PFSK-1 (cell line): ENCODE measurements at regions not wholly inside any gene's neighbourhood (a gene's known extent, or its start where the extent isn't known, plus 50 kb on each side); places are given as distances from the start of the nearest gene placed in this dataset.

Experiments
- POLR2AphosphoS5 ChIP-seq: IDR thresholded peaks from 2 replicates; pipeline ENCODE4 v1.6.1; 2012; ENCODE audit warnings: low read depth, mild to moderate bottlenecking, control low read depth, low read length, moderate library complexity
- REST ChIP-seq, 2 experiments: IDR thresholded peaks; 2 replicates each; pipeline versions ENCODE4 v1.6.1 to v1.8.0; 2011 to 2012; ENCODE audit warnings: low read depth in 2 of 2, low read length in 2 of 2, control low read depth in 1 of 2, inconsistent platforms in 1 of 2, mild to moderate bottlenecking in 1 of 2, moderate library complexity in 1 of 2; ENCODE audit not compliant: insufficient read depth in 1 of 2
- SIN3A ChIP-seq: IDR thresholded peaks from 2 replicates; pipeline ENCODE4 v1.6.1; 2012; ENCODE audit warnings: mild to moderate bottlenecking, low read length, moderate library complexity, borderline replicate concordance; ENCODE audit not compliant: insufficient read depth
- TAF1 ChIP-seq: IDR thresholded peaks from 2 replicates; pipeline ENCODE4 v1.6.1; 2012; ENCODE audit warnings: low read length, control low read depth, borderline replicate concordance; ENCODE audit not compliant: insufficient read depth

- no peak for TF ChIP-seq POLR2AphosphoS5
- no peak for TF ChIP-seq REST (IDR thresholded peaks at IDR 0.05; ENCODE audit: insufficient read depth in 1 of 2, low read depth in 2 of 2, low read length in 2 of 2)
- TF ChIP-seq TAF1 = no peak
- TF ChIP-seq SIN3A = no peak
Measured at GRCh38 chr20:18971574-18971973, 158.0 kb downstream of the SCP2D1 start.
